ENCODE measurements at regions not wholly inside any gene's neighbourhood (a gene's known extent, or its start where the extent isn't known, plus 50 kb on each side); places are given as distances from the start of the nearest gene placed in this dataset.

- TF ChIP-seq CTCF (IDR thresholded peaks at IDR 0.05) (no peak), EZH2phosphoT487 (IDR thresholded peaks at IDR 0.05) (no peak)
These were observed 172.8 kb upstream of the B3GAT1 start for GRCh38 chr11:134584706-134585445.
